ENCODE measurements at regions not wholly inside any gene's neighbourhood (a gene's known extent, or its start where the extent isn't known, plus 50 kb on each side); places are given as distances from the start of the nearest gene placed in this dataset.

DNA sequence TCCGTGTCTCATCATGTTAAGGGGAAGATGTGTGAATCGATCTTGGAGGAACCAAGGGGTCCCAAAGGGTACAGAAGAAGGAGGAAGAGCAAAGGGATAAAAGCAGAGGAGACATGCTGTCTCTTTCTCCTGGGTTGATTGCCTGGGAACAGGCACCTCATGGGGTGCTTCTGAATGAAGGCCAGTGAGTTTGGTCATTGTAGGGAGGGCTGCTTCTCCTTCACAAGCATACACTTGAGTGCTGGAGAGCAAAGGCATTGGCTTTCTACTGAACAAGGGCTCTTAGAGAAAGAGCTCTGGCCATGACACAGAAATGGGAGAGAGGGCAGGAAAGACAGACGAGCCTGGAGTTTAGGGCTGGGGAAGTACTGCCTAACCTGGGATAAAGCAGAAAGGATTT, 146.7 kb upstream of the NPY start:
- Histone ChIP-seq H3K4me3 (ENCODE audit: low read depth in 1 of 2, low read length in 2 of 2) (no peak overlapping the region), H3K79me2 (ENCODE audit: insufficient read depth, low read length) (no peaks in the 10 kb centered on the region), H3K9ac (ENCODE audit: low read depth, low read length) (no peak overlapping the region), H3K9me3 (ENCODE audit: insufficient read depth, low read length, severe bottlenecking) (no peaks in the 10 kb centered on the region), H3K36me3 (ENCODE audit: insufficient read depth, low read length) (no peaks in the 10 kb centered on the region), H3K27ac (ENCODE audit: low read length) (no peak overlapping the region), H3K4me1 (ENCODE audit: insufficient read depth, low read length) (no peaks in the 10 kb centered on the region), H3K4me2 (ENCODE audit: insufficient read depth, low read length) (no peak overlapping the region), H2AFZ (ENCODE audit: low read depth, low read length) (no peak overlapping the region), H4K20me1 (ENCODE audit: insufficient read depth, low read length) (no peaks in the 10 kb centered on the region), H3K27me3 (ENCODE audit: insufficient read depth, low read length, poor library complexity) (peaks cover 6% of the 10 kb centered on the region)
- no peak for ATAC-seq (ENCODE audit: insufficient read depth, low read depth)
- no peak for TF ChIP-seq EZH2 (IDR thresholded peaks at IDR 0.05; ENCODE audit: borderline replicate concordance, low read depth, low read length, severe bottlenecking)
- TF ChIP-seq, protein P1, sequence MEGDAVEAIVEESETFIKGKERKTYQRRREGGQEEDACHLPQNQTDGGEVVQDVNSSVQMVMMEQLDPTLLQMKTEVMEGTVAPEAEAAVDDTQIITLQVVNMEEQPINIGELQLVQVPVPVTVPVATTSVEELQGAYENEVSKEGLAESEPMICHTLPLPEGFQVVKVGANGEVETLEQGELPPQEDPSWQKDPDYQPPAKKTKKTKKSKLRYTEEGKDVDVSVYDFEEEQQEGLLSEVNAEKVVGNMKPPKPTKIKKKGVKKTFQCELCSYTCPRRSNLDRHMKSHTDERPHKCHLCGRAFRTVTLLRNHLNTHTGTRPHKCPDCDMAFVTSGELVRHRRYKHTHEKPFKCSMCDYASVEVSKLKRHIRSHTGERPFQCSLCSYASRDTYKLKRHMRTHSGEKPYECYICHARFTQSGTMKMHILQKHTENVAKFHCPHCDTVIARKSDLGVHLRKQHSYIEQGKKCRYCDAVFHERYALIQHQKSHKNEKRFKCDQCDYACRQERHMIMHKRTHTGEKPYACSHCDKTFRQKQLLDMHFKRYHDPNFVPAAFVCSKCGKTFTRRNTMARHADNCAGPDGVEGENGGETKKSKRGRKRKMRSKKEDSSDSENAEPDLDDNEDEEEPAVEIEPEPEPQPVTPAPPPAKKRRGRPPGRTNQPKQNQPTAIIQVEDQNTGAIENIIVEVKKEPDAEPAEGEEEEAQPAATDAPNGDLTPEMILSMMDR (IDR thresholded peaks at IDR 0.05; ENCODE audit: borderline replicate concordance, extremely low read depth, low read length, poor library complexity, severe bottlenecking), result no peak
- DNase-seq, result no peak

DNA sequence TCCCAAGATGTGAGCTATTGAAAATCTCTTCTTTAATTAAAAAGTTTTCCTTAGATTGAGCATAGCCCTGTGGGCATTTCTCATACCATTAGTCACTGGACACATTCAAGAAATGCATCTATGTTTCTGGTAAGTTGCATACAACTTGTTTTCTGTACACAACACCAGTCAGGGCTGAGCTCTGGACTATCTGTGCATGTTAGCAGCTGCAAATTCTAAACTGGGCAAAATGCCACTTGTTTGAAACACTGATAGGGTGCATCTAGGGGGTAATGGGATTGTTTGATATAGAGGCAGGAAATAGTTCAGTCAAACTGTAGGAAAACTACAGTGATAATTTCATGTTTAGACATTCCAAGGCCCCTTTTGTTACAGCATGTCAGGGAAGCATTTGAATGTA, 145.6 kb upstream of the NPY start:
- Histone ChIP-seq H3K27me3 (ENCODE audit: insufficient read depth, low read length, poor library complexity) (peaks cover 3% of the 10 kb centered on the region), H3K4me1 (ENCODE audit: insufficient read depth, low read length) (no peaks in the 10 kb centered on the region), H3K9me3 (ENCODE audit: insufficient read depth, low read length, severe bottlenecking) (no peaks in the 10 kb centered on the region), H4K20me1 (ENCODE audit: insufficient read depth, low read length) (no peaks in the 10 kb centered on the region), H3K36me3 (ENCODE audit: insufficient read depth, low read length) (no peaks in the 10 kb centered on the region), H3K4me3 (ENCODE audit: low read depth in 1 of 2, low read length in 2 of 2) (no peak overlapping the region), H3K79me2 (ENCODE audit: insufficient read depth, low read length) (no peaks in the 10 kb centered on the region), H3K9ac (ENCODE audit: low read depth, low read length) (no peak overlapping the region), H3K27ac (ENCODE audit: low read length) (no peak overlapping the region), H2AFZ (ENCODE audit: low read depth, low read length) (no peak overlapping the region), H3K4me2 (ENCODE audit: insufficient read depth, low read length) (no peak overlapping the region)
- TF ChIP-seq EZH2 (IDR thresholded peaks at IDR 0.05; ENCODE audit: borderline replicate concordance, low read depth, low read length, severe bottlenecking), result no peak
- TF ChIP-seq, protein P1 (IDR thresholded peaks at IDR 0.05; ENCODE audit: borderline replicate concordance, extremely low read depth, low read length, poor library complexity, severe bottlenecking), result no peak
- ATAC-seq (ENCODE audit: insufficient read depth, low read depth) (no peak), DNase-seq (no peak)

DNA sequence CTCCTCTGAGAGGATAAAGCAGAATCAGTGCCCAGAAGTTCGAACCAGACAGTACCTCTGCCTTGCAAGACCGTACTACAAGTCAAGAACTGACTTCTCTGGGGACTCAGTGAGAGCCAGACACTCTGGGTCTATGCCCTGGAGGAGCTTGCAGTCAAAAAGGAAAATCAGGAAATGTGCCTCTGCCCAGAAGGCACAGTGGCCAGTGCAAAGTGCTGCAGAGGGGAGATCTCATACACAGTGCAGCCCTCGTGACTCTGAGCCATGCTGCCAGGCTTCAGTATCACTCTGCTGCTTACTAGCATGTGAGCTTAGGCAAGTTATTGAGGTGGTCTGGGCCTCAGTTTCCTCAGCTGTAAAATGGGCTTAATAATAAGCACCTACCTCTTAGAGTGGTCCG, 144.0 kb upstream of the NPY start:
- Histone ChIP-seq H3K4me2 (ENCODE audit: insufficient read depth, low read length) (no peak overlapping the region), H2AFZ (ENCODE audit: low read depth, low read length) (no peak overlapping the region), H3K27me3 (ENCODE audit: insufficient read depth, low read length, poor library complexity) (peaks cover 3% of the 10 kb centered on the region), H3K9ac (ENCODE audit: low read depth, low read length) (no peak overlapping the region), H3K36me3 (ENCODE audit: insufficient read depth, low read length) (no peaks in the 10 kb centered on the region), H3K79me2 (ENCODE audit: insufficient read depth, low read length) (no peaks in the 10 kb centered on the region), H3K9me3 (ENCODE audit: insufficient read depth, low read length, severe bottlenecking) (no peaks in the 10 kb centered on the region), H4K20me1 (ENCODE audit: insufficient read depth, low read length) (no peaks in the 10 kb centered on the region), H3K4me3 (ENCODE audit: low read depth in 1 of 2, low read length in 2 of 2) (no peak overlapping the region), H3K4me1 (ENCODE audit: insufficient read depth, low read length) (no peaks in the 10 kb centered on the region), H3K27ac (ENCODE audit: low read length) (no peak overlapping the region)
- no peak for TF ChIP-seq EZH2 (IDR thresholded peaks at IDR 0.05; ENCODE audit: borderline replicate concordance, low read depth, low read length, severe bottlenecking)
- TF ChIP-seq, protein P1 (IDR thresholded peaks at IDR 0.05; ENCODE audit: borderline replicate concordance, extremely low read depth, low read length, poor library complexity, severe bottlenecking), result no peak
- DNase-seq (no peak), ATAC-seq (ENCODE audit: insufficient read depth, low read depth) (no peak)

Data from DND-41 (cell line).